NCI-H69 (cell line): ENCODE measurements at regions not wholly inside any gene's neighbourhood (a gene's known extent, or its start where the extent isn't known, plus 50 kb on each side); places are given as distances from the start of the nearest gene placed in this dataset.
"Not testable (repeated sequence)": the region's sequence is repeated elsewhere in the genome, so short reads cannot be mapped to it uniquely, and the experiment has no call there.

Source experiments
- DNase-seq: peaks from one replicate; lab custom pipeline; 2025; lab: John Stamatoyannopoulos, UW

GRCh38 chr3:165716592-165716991 lies 120.6 kb downstream of the BCHE start:
- no peak for DNase-seq

GRCh38 chr3:165713479-165713878 lies 123.7 kb downstream of the BCHE start:
- no peak for DNase-seq

- no peak for DNase-seq
Measured at GRCh38 chr3:165712382-165712781, 124.8 kb downstream of the BCHE start.

GRCh38 chr3:165697910-165698309 lies 139.3 kb downstream of the BCHE start:
- DNase-seq, result no peak

GRCh38 chr3:165696496-165696895 lies 140.7 kb downstream of the BCHE start:
- no peak for DNase-seq

GRCh38 chr3:165683947-165684346 lies 153.3 kb downstream of the BCHE start:
- no peak for DNase-seq

GRCh38 chr3:165682734-165683133 lies 154.5 kb downstream of the BCHE start:
- no peak for DNase-seq

GRCh38 chr3:165669967-165670366 lies 167.3 kb downstream of the BCHE start:
- no peak for DNase-seq

- DNase-seq, result no peak
Measured at GRCh38 chr3:165669504-165669903, 167.7 kb downstream of the BCHE start.

- DNase-seq, result no peak
Measured at GRCh38 chr3:165667676-165668075, 169.5 kb downstream of the BCHE start.

GRCh38 chr3:165658027-165658426 lies 179.2 kb downstream of the BCHE start:
- DNase-seq, result no peak

- DNase-seq, result peak; percentile 17
Measured at GRCh38 chr3:165653130-165653778, 184.0 kb downstream of the BCHE start.

GRCh38 chr3:165649282-165649681 lies 187.9 kb downstream of the BCHE start:
- DNase-seq, result not testable (repeated sequence)

- no peak for DNase-seq
Measured at GRCh38 chr3:165645191-165645590, 192.0 kb downstream of the BCHE start.

- DNase-seq, result no peak
Measured at GRCh38 chr3:165644331-165644730, 192.9 kb downstream of the BCHE start.

- peak; percentile 63 for DNase-seq
Measured at GRCh38 chr3:165643425-165643824, 193.8 kb downstream of the BCHE start.

GRCh38 chr3:165642761-165643420 lies 194.3 kb downstream of the BCHE start:
- peak; percentile 88 for DNase-seq

- DNase-seq, result peak; percentile 61
Measured at GRCh38 chr3:165641569-165642310, 195.5 kb downstream of the BCHE start.

- peak; percentile 89 for DNase-seq
Measured at GRCh38 chr3:165640970-165641369, 196.3 kb downstream of the BCHE start.

GRCh38 chr3:165640031-165640430 lies 197.2 kb downstream of the BCHE start:
- no peak for DNase-seq

GRCh38 chr3:165638034-165638433 lies 199.2 kb downstream of the BCHE start:
- DNase-seq, result no peak

GRCh38 chr3:165636684-165637015 lies 200.6 kb downstream of the BCHE start:
- DNase-seq, result no peak
